GM21717 (cell line): ENCODE measurements at regions not wholly inside any gene's neighbourhood (a gene's known extent, or its start where the extent isn't known, plus 50 kb on each side); places are given as distances from the start of the nearest gene placed in this dataset.

Experiments
- ATAC-seq: cut with Tn5 transposase; IDR thresholded peaks from one replicate; pipeline ENCODE4 v1.9.1; 2021; ENCODE audit warnings: mild to moderate bottlenecking, moderate library complexity; ENCODE audit not compliant: unreplicated experiment

GRCh38 chr2:176535467-176536113, 266.3 kb downstream of the MTX2 start:
- no peak for ATAC-seq

- no peak for ATAC-seq
Measured at GRCh38 chr2:176536439-176537133, 267.3 kb downstream of the MTX2 start.

- ATAC-seq, result no peak
Measured at GRCh38 chr2:176537932-176538331, 268.7 kb downstream of the MTX2 start.

GRCh38 chr2:176540995-176541394, 271.8 kb downstream of the MTX2 start:
- ATAC-seq, result no peak

- no peak for ATAC-seq
Measured at GRCh38 chr2:176542476-176542875, 273.2 kb downstream of the MTX2 start.

- no peak for ATAC-seq
Measured at GRCh38 chr2:176544557-176544956, 275.3 kb downstream of the MTX2 start.

- ATAC-seq, result no peak
Measured at GRCh38 chr2:176544991-176545956, 276.0 kb downstream of the MTX2 start.

- ATAC-seq, result no peak
Measured at GRCh38 chr2:176546550-176546949, 277.3 kb downstream of the MTX2 start.

GRCh38 chr2:176552501-176553135, 283.4 kb downstream of the MTX2 start:
- no peak for ATAC-seq

- ATAC-seq, result no peak
Measured at GRCh38 chr2:176553685-176554100, 284.5 kb downstream of the MTX2 start.

- no peak for ATAC-seq
Measured at GRCh38 chr2:176554101-176555048, 285.1 kb downstream of the MTX2 start.

GRCh38 chr2:176555112-176555511, 285.9 kb downstream of the MTX2 start:
- ATAC-seq, result no peak

GRCh38 chr2:176555781-176556180, 286.5 kb downstream of the MTX2 start:
- ATAC-seq, result no peak

GRCh38 chr2:176556373-176556772, 287.1 kb downstream of the MTX2 start:
- ATAC-seq, result no peak

- ATAC-seq, result no peak
Measured at GRCh38 chr2:176557821-176558220, 288.6 kb downstream of the MTX2 start.

GRCh38 chr2:176558574-176559140, 289.4 kb downstream of the MTX2 start:
- no peak for ATAC-seq

- no peak for ATAC-seq
Measured at GRCh38 chr2:176560296-176560695, 291.1 kb downstream of the MTX2 start.

GRCh38 chr2:176561706-176562105, 292.5 kb downstream of the MTX2 start:
- ATAC-seq, result no peak

GRCh38 chr2:176562359-176563078, 293.3 kb downstream of the MTX2 start:
- no peak for ATAC-seq
